HUES48 (cell line): ENCODE measurements at regions not wholly inside any gene's neighbourhood (a gene's known extent, or its start where the extent isn't known, plus 50 kb on each side); places are given as distances from the start of the nearest gene placed in this dataset.

Experiments used
- H3K27ac ChIP-seq: one replicate; pipeline ENCODE4 v1.7.0; 2013; ENCODE audit warnings: low read depth, low read length, inconsistent platforms
- H3K27me3 ChIP-seq: 2 replicates; pipeline ENCODE4 v1.6.1; 2013; ENCODE audit warnings: mild to moderate bottlenecking, low read length; ENCODE audit not compliant: control insufficient read depth, insufficient read depth
- H3K36me3 ChIP-seq: 2 replicates; pipeline ENCODE4 v1.6.1; 2013; ENCODE audit warnings: low read length; ENCODE audit not compliant: control insufficient read depth, insufficient read depth
- H3K4me1 ChIP-seq: 2 replicates; pipeline ENCODE4 v1.6.1; 2013; ENCODE audit warnings: mild to moderate bottlenecking, low read length; ENCODE audit not compliant: control insufficient read depth, insufficient read depth
- H3K4me3 ChIP-seq: 2 replicates; pipeline ENCODE4 v1.5.1; 2013; ENCODE audit warnings: mild to moderate bottlenecking, low read depth, low read length
- H3K9ac ChIP-seq: 2 replicates; pipeline ENCODE4 v1.6.1; 2013; ENCODE audit warnings: mild to moderate bottlenecking, low read depth, low read length, moderate library complexity
- H3K9me3 ChIP-seq: 2 replicates; pipeline ENCODE4 v1.6.1; 2013; ENCODE audit warnings: low read length; ENCODE audit not compliant: control insufficient read depth, insufficient read depth

DNA sequence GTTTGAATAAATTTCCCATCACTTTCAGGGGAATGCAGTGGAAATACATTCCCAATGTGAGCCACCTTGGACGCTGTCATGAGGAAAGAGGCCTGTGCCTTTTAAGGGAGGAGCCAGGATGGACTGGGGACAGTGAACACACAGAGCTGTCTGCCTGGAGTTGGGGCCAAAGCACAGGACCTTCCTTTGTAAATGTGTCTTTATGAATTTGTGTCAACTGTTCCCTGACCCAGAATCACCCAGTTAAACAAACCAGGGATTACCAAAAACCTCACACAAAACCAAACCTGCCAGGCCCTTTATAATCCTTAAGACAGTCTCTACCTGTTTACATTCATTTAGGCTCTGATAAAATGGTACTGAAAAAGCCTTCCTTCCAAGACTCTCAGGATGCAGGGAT is 513.7 kb downstream of the MAFB start:
- Histone ChIP-seq H3K36me3 (no peaks in the 10 kb centered on the region), H3K9ac (no peak overlapping the region), H3K27me3 (no peaks in the 10 kb centered on the region), H3K9me3 (no peaks in the 10 kb centered on the region), H3K4me1 (peaks cover 12% of the 10 kb centered on the region), H3K4me3 (no peak overlapping the region), H3K27ac (no peak overlapping the region)

DNA sequence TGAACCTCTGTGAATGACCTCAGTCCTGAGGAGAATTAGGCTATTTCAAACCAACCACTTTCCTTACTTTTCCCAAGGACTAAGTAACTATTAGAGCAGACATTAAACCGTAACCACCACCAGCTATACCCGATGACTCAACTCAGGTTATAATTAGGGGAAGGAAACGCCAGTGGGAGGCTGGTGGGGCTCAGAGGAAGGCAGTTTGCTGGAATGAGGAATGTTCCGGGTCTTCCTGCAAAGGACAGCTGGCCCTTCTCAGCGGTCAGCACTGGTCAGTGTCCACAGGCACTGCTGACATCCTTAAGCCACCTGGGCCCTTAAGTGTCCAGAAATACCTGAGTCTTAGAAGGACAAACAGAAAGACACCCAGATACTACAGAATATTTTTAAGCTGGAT is 515.2 kb downstream of the MAFB start:
- Histone ChIP-seq H3K4me3 (no peak overlapping the region), H3K27me3 (no peaks in the 10 kb centered on the region), H3K27ac (no peak overlapping the region), H3K36me3 (no peaks in the 10 kb centered on the region), H3K9ac (no peak overlapping the region), H3K4me1 (peaks cover 12% of the 10 kb centered on the region), H3K9me3 (no peaks in the 10 kb centered on the region)

DNA sequence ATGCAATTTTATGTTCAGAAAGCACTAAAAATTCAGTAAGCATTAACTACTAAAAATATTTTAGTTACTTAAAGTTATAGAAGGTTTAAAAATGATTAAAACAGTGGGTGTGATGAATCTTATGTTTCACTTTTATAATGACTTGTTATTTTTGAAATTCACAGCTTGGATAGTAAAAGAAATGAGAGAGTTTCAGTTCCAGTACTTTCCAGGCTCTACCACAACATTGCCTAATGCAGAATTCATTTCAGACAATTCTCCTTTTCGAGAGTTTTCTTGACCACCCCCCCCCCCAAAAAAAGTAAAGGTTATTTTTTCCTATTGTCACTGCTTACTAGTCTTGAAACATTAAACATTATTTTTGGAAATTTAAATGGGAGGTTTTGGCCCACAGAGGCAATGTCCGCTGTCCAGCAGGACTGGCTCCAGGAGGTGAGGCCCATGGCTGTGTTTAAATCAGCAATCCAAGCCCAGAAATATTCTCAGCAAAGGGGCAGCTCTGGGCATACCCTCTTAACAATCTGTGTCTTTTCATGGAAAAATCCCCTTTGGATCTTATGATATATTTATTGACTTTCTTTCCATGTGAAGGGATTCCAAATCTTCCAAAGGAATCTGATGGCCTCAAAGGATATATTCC is 519.9 kb downstream of the MAFB start:
- Histone ChIP-seq H3K9ac (no peak overlapping the region), H3K27me3 (no peaks in the 10 kb centered on the region), H3K4me1 (peaks cover 11% of the 10 kb centered on the region), H3K27ac (no peak overlapping the region), H3K9me3 (no peaks in the 10 kb centered on the region), H3K36me3 (no peaks in the 10 kb centered on the region; the same call in 1 of the 2 replicates), H3K4me3 (no peak overlapping the region)

DNA sequence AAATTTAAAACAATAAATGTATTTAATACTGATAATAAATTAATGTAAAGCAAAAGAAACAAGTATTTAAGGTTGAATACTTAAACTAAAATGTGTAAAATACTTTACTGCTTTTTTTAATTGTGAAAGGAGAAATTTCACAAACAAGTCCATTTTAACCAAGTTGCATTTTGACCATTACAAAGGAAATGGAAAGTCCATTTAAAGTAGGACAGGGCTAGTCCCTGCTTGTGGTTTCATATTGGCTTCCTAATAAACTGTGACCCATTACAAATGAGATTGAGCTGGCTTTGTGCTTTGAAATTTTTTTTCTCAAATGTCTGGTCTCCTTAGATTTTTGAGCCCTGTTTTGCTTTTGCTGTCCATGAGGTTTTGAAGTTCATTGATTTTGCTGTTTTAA is 527.6 kb downstream of the MAFB start:
- Histone ChIP-seq H3K4me1 (no peaks in the 10 kb centered on the region), H3K9me3 (no peaks in the 10 kb centered on the region), H3K4me3 (no peak overlapping the region), H3K27ac (no peak overlapping the region), H3K9ac (no peak overlapping the region), H3K27me3 (no peaks in the 10 kb centered on the region), H3K36me3 (no peaks in the 10 kb centered on the region)

DNA sequence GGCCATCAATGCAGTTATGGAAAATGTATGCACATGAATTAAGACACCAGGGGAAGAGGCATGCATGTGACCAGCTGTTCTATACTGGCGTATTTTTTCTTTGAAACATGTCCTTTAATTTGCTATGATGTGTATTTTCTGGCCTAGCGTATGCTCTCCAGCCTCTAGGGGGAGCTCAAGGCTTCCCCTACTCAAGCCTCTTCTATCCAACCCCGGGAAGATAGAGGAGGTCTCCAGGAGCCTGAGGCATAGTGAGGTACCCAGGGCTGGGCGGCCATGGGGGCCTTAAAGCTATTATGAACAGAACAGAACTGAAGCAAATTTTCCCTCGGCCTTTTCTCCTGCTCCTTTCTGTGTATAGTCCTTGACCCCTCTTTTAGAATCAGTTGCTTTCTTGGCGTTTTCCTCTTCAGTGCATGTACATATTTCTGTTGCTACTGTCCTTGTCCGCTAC is 528.9 kb downstream of the MAFB start:
- Histone ChIP-seq H3K9ac (no peak overlapping the region), H3K36me3 (no peaks in the 10 kb centered on the region), H3K27ac (no peak overlapping the region), H3K4me3 (no peak overlapping the region), H3K27me3 (no peaks in the 10 kb centered on the region), H3K4me1 (no peaks in the 10 kb centered on the region), H3K9me3 (no peaks in the 10 kb centered on the region)

DNA sequence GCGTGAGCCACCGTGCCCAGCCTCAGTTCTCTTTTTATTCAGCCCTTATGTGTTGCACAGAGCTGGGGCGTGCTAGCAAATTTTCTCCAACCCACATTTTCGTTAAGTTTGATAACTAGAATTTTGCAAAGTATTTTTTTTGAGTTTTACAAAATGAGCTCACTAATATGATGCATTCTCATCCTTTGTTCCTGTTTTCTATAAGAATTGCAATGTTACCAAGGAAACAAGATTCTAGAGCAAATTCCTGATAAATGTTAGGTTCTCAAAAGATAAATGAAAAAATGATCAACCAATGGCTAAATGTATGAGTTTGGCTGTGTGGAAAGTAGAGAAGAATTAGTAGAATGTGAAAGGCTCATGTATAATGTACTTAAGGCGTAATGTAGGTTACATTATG is 529.8 kb downstream of the MAFB start:
- Histone ChIP-seq H3K27ac (no peak overlapping the region), H3K9me3 (no peaks in the 10 kb centered on the region), H3K4me1 (no peaks in the 10 kb centered on the region), H3K4me3 (no peak overlapping the region), H3K27me3 (no peaks in the 10 kb centered on the region), H3K9ac (no peak overlapping the region), H3K36me3 (no peaks in the 10 kb centered on the region)

DNA sequence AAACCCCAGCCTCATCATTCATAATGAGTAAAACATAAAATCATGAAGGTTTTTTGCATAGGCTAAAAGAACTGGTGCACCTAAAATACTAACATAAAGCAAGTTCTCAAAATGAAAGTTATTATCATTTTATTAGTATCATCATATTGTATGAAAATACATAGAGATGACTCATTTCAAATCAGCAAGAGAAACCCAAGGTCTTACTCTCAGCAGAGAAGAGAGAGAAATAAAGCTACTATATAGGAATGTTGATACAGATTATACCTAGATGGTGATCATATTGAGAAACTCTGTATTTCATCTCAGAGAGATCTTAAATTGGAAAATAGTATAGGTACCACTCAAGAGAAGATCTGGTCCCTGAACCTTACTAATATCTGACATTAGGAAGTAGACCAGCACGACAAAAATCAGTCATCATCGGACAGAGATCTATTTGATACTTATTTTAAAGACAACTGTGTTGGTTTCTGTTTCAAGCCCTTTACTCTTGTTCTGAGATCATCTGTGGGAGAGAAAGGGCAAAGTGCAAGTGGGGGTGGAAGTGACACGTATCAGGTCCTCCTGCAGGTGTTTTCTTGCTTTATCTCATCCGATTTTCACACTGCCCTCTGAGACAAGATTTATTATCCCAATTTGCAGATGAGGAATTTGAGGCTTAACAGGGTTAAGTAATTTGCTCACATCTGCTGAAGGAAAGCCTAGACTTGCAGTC is 532.3 kb downstream of the MAFB start:
- H3K4me1 ChIP-seq, result no peaks in the 10 kb centered on the region
- H3K36me3 ChIP-seq, result no peaks in the 10 kb centered on the region
- H3K9ac ChIP-seq, result no peak overlapping the region
- H3K4me3 ChIP-seq, result no peak overlapping the region
- no peak overlapping the region for H3K27ac ChIP-seq
- H3K27me3 ChIP-seq, result no peaks in the 10 kb centered on the region
- H3K9me3 ChIP-seq, result no peaks in the 10 kb centered on the region

DNA sequence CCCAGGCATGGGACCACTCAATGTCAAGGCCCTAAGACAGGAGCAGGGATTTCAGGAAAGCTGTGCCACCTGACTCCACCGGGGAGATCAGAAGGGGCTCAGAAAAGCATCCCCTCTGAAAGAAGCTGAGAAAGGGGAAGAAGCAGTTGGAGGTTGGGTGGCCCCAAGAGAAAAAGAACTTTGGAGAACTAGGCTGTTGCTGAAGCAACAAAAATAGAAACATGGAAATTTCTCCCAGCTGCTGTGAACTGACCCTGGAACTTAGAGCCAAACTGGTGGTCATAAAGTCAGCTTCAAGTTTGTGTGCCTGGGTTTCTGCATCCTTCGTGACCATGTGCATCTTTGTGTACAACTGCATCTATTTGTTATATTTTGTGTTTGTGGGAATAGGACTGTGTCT is 534.5 kb downstream of the MAFB start:
- no peak overlapping the region for H3K9ac ChIP-seq
- H3K27ac ChIP-seq, result no peak overlapping the region
- H3K4me3 ChIP-seq, result no peak overlapping the region
- H3K27me3 ChIP-seq, result no peaks in the 10 kb centered on the region
- no peaks in the 10 kb centered on the region for H3K36me3 ChIP-seq
- no peaks in the 10 kb centered on the region for H3K4me1 ChIP-seq
- H3K9me3 ChIP-seq, result no peaks in the 10 kb centered on the region

DNA sequence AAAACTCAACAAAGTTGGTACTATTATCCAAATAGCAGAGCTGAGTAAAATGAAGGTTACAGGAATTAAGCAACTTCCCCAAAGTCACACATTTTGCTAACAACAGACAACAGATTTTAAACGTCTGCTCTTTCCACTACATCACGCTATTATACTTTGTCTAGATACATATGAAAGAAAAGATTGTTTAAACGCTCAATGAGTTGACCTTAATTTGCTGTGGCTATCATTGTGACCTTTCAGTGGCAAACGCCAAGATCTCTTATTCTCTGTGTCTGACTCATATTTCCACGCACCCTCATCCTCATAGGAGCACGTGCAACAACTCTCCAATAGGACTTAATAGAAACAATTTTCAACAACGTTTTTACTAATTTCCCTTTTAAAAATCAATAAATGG is 540.1 kb downstream of the MAFB start:
- no peak overlapping the region for H3K9ac ChIP-seq
- no peaks in the 10 kb centered on the region for H3K27me3 ChIP-seq
- no peak overlapping the region for H3K27ac ChIP-seq
- no peak overlapping the region for H3K4me3 ChIP-seq
- H3K4me1 ChIP-seq, result no peaks in the 10 kb centered on the region
- H3K9me3 ChIP-seq, result no peaks in the 10 kb centered on the region
- H3K36me3 ChIP-seq, result no peaks in the 10 kb centered on the region

DNA sequence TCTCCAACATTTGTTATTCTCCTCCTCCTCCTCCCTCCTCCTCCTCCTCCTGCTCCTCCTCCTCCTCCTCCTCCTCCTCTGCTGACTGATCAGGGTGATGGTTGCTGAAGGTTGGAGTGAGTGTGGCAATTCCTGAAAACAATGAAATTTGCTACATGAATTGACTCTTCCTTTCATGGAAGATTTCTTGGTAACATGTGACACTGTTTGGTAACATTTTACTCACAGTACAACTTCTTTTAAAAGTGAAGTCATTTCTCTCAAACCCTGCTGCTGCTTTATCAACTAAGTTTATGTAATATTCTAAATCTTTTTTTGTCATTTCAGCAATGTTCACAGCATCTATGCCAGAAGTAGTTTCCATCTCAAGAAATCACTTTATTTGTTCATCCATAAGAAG is 543.0 kb downstream of the MAFB start:
- Histone ChIP-seq H3K4me1 (no peaks in the 10 kb centered on the region), H3K9ac (no peak overlapping the region), H3K4me3 (no peak overlapping the region), H3K9me3 (no peaks in the 10 kb centered on the region), H3K36me3 (no peaks in the 10 kb centered on the region), H3K27ac (no peak overlapping the region), H3K27me3 (no peaks in the 10 kb centered on the region)

DNA sequence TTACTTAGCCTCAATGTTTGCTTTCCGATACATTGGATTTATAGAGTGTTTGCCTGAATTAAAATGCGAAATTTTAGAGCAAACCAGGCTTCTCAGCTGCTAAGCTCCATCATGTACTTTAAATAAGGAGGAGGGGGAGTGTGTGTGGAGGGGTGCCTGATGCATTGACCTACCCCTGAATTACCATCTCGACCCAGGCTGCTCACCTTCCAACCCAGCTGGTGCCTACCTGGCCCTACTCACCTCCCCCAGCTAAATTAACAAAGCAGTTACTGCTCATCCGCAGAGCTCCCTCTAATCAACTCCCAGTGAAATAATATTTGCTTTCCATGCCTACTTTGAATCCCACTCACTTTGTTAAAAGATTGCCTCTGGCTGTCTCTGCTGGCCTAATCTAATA is 544.5 kb downstream of the MAFB start:
- Histone ChIP-seq H3K27me3 (no peaks in the 10 kb centered on the region), H3K4me1 (no peaks in the 10 kb centered on the region), H3K4me3 (no peak overlapping the region), H3K9ac (no peak overlapping the region), H3K36me3 (no peaks in the 10 kb centered on the region), H3K9me3 (no peaks in the 10 kb centered on the region), H3K27ac (no peak overlapping the region)
